RCC 7860 (cell line): ENCODE measurements at regions not wholly inside any gene's neighbourhood (a gene's known extent, or its start where the extent isn't known, plus 50 kb on each side); places are given as distances from the start of the nearest gene placed in this dataset.

ENCODE experiments used
- DNase-seq: peaks from one replicate; pipeline ENCODE4 v3.0.0-alpha.2; 2015; ENCODE audit warnings: low spot score
- FAIRE-seq: peaks from 2 replicates; lab custom pipeline; 2012; peaks lifted over from hg19 to GRCh38; lab: Jason Lieb, UNC

DNA sequence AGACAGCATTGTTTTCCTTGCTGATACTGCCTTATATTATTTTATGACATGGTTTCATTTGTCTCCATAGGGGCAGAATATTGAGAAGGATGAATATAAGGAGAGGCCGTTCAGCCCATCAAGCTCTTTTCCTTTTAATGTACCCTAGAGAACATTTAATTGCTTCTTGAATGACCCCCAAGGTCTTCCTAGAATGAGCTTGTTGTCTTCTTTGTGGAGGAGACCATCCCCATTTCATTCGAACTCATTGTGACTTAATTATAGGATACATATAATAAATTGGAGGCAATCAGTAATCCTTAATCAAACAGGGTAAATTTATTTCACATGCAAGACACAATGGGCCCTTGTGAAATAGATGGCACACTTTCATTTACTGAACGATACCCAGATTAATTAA is 231.3 kb downstream of the MDFIC start:
- no peak for FAIRE-seq
- DNase-seq, result no peak

DNA sequence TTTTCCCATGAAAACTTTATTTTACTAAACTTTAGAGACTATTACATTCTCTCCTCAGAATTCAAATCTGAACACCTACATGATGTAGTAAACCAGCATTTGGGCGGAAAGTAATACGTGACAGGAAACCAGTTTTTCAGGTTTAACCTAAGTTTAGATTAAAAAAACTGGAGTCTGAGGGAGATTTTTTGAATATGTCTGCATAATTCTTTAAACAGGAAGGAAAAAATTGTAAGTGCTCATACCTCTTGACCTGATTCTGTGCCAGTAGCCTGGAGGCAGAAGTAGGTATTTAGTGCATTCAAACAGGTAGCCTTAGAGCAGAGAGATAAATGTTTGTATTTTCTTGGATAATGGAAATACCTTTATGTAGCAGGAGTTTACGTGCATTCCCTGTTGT is 224.3 kb downstream of the MDFIC start:
- FAIRE-seq, result no peak
- no peak for DNase-seq

DNA sequence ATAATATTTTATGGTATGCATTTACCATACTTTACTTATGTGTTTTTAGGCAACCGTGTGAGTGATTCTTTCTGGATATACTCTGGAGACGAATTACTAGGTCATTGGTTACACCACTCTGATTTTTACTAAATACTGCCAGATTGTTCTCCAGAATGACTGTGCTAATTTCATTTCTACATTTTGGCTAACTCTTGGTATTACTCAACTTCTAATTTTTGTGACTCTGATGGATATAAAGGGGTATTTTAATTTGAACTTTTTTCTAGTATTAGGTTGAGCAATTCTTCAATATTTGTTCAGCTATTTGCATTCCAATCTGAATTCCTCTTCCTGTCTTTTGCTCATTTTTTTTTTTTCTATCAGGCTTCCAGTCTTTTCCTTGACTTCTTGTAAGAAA is 223.6 kb downstream of the MDFIC start:
- FAIRE-seq, result no peak

GRCh38 chr7:115137816-115138215 is 215.9 kb downstream of the MDFIC start:
- FAIRE-seq, result no peak

More for the DNA sequence above, 223.6 kb downstream of the MDFIC start:
- no peak for DNase-seq

GRCh38 chr7:115136796-115137443 is 215.0 kb downstream of the MDFIC start:
- FAIRE-seq (no peak), DNase-seq (no peak)

More at GRCh38 chr7:115137816-115138215, 215.9 kb downstream of the MDFIC start:
- no peak for DNase-seq

GRCh38 chr7:115135769-115136410 is 214.0 kb downstream of the MDFIC start:
- no peak for DNase-seq
- no peak for FAIRE-seq

GRCh38 chr7:115135146-115135545 is 213.3 kb downstream of the MDFIC start:
- FAIRE-seq (no peak), DNase-seq (no peak)

DNA sequence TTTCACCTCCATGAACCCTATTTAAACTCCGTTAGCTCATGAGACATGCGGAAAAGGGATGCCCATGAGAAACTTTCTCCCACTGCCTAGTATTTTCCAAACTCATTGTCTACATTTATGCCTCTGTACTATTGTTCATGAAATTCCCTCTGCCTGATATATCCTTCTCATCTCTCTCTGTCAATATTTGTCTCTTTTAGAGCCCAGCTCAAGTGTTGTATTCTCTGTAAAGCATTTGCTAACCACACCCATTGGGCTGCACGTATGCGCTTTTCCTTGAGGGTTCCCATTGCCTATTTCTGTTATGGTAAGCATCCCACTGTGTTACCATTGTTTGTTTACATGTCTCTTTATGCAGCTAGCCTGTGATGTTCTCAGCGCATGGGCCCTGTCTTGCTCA is 211.4 kb downstream of the MDFIC start:
- no peak for DNase-seq
- no peak for FAIRE-seq

DNA sequence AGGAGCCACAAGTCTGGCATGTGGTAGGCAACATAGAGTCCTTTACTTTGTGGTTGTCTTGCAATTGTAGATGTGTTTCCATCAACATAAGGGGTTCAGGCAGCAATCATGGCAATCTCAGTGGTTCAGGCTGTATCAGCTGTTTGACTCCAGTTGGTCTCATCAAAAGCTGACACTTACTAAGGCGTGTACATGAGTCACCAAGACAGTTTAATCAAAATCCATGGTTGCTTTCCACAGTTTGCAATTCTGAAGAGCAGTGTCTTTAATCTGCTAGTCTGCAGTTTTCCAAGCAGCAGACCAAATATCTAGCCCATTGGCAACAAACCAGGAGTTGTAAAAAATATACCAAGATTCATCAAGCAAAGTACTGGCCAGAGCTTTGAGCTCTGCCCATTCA is 210.2 kb downstream of the MDFIC start:
- DNase-seq (no peak), FAIRE-seq (no peak)

- no peak for DNase-seq
- FAIRE-seq, result no peak
These were observed 206.3 kb downstream of the MDFIC start for GRCh38 chr7:115128154-115128553.

GRCh38 chr7:115127399-115128021 is 205.6 kb downstream of the MDFIC start:
- DNase-seq (no peak), FAIRE-seq (no peak)

DNA sequence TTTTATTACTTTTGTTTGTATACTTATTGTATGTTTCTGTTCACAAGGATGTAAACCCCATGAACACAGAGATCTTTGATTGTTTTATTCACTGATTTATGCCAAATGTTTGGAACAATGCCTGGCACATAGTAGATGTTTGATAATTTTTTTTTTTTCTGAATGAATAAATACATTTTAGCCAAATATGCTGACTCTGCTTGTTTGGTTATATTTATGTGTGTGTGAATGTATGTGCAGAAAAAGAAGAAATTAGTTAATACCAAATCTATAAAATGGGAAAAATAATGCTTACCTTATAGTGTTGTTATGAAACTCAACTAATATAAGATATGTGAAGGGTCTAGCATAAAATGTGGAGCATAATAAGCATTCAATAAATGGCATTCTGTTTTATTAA is 203.9 kb downstream of the MDFIC start:
- no peak for FAIRE-seq
- no peak for DNase-seq

DNA sequence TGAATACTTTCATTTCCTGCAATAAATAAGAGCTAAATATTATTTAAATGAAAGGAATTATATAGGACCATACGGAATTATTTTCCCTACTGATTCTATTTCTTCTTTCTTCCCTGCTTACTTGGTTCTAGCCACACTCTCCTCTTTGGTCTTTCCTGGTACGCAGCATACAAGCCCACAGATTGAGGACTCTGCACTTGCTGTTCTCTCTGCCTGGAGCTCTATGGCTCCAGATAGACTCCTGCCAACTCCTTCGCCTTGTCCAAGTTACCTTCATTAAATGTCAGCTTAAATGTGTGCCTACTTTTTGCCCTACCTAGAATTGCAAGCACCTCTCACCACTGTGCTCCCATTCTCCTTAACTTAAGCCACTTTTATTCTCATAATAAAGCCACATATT is 203.4 kb downstream of the MDFIC start:
- FAIRE-seq (no peak), DNase-seq (no peak)

GRCh38 chr7:115124409-115124939 is 202.6 kb downstream of the MDFIC start:
- DNase-seq, result no peak
- FAIRE-seq, result no peak

- FAIRE-seq, result no peak
- no peak for DNase-seq
These were observed 201.5 kb downstream of the MDFIC start for GRCh38 chr7:115123441-115123840.

GRCh38 chr7:115122388-115122787 is 200.5 kb downstream of the MDFIC start:
- no peak for DNase-seq
- FAIRE-seq, result no peak

DNA sequence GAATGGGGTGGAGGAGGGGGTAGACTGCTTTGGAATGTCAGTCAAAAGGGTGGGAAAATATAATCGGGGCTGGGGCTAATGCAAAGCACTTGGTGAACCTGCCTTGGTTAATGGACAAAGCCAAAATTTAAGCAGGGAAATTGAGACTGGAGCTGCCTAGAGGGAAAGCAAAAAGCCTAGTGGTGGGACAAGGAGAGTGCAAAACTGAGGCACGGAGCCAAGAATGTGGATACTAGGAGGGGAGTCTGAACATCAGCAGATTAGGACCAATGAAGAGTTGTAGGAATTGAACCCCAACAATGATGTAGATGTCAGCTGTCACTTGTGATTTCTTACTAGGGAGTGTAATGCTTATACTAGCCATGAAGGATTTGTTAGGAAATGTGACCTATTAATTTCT is 195.9 kb downstream of the MDFIC start:
- FAIRE-seq, result no peak
- DNase-seq, result no peak

DNA sequence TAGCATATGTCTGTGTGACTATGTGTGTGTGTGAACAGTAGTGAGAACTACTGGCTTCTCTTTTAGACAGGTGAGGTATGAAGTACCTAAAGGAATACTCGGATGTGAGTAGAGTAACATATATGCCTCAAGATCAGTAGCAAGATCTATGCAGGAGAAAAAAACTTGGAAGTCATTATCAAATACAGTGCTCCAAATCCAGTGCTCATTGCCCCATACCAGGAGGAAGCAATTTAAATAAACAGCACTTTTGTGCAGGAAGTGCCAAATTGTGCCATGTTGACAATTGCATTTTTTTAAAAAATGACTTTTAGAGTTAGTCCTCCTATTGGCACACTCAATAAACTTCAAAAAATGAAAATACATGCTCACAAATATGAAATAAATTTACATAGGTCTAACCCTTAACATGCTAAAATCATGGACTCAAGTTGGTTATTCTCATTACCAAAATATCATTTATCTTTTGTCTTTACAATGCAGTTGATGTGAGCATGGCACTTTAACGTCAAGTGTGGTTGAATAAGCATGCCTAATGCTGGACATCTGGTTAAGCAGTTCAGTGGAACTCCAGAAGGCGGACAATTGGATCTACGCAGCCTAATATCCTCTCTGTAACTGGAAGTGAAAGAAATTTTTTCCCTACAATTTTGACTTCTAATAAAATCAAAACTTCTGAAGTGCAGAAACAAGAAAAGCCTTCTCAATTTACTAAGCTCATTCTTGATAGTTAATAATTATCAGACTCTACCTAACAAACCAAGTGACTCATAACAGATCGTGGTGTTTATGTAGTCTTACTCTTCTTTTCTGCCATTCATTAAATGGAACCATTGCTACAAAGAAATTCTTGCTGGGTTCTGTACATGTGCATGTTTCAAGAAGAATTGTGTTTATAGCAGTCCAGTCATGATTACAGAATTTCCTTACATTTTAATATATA is 195.2 kb downstream of the MDFIC start:
- peak; percentile 95 for FAIRE-seq
- peak; percentile 71 for DNase-seq

DNA sequence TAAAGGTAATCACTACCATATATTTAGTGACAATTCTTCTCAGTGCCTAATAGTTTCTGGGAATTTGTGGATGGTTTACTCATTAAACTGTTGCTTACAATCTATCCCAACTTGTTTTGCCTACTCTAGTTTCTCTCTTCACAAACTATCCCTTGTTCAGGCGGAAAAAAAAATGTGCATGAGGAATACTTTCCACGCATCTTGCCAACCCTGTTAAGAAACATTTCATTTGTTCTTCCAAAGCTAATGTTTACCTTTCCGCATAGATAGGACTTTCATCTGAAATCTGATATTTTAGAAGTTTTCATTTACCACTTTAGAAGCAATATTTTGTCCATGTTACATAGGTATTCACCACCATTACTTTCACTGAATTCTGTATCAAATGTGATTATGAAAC is 191.9 kb downstream of the MDFIC start:
- no peak for DNase-seq
- FAIRE-seq, result no peak

DNA sequence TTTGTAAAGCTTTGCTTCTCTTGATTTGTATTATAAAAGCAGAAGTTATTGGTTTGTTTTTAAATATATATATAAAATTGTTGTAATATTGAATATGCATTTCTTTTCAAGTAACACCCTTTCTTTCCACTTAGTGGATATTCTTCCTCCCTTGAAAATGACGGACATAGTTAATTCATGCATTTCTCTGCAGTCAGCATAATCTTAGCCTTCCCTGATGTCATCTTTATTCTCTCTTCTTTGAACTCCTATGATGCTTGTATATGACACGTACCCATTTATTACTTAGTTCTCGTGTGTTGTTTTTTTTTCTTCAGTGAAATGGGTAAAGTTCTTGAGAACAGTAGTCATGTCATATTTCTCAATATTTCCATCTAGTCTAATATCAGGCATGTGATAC is 191.2 kb downstream of the MDFIC start:
- DNase-seq, result no peak
- no peak for FAIRE-seq

- FAIRE-seq, result no peak
- DNase-seq, result no peak
These were observed 188.6 kb downstream of the MDFIC start for GRCh38 chr7:115110523-115110922.
